ENCODE measurements at regions not wholly inside any gene's neighbourhood (a gene's known extent, or its start where the extent isn't known, plus 50 kb on each side); places are given as distances from the start of the nearest gene placed in this dataset.
A peak's percentile ranks its signal among the peaks of the same experiment; 100 is the strongest.

DNA sequence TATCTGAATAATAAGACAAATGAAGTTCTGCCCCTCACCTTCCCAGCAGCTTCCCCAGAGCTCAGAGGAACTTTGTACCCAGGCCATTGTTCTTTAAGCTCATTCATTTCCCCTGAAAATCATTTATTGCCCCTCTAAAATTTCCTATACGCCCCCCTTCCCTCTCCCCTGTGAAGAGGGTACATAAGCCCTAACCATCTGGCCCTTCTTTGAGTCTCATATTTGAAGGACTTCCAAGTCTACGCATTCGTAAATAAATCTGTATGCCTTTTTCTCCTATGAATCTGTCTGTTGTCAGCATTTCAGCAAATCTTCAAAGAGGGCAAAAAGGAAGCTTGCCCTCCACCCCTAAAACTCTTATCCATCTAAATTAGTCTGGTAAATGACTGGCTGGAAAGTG, 73.1 kb upstream of the DST start:
- no peak overlapping the region for H3K4me3 ChIP-seq (replicated peaks; ENCODE audit: low read depth, low read length)
- no peak for DNase-seq (ENCODE audit: low read depth)
- TF ChIP-seq, protein P1, sequence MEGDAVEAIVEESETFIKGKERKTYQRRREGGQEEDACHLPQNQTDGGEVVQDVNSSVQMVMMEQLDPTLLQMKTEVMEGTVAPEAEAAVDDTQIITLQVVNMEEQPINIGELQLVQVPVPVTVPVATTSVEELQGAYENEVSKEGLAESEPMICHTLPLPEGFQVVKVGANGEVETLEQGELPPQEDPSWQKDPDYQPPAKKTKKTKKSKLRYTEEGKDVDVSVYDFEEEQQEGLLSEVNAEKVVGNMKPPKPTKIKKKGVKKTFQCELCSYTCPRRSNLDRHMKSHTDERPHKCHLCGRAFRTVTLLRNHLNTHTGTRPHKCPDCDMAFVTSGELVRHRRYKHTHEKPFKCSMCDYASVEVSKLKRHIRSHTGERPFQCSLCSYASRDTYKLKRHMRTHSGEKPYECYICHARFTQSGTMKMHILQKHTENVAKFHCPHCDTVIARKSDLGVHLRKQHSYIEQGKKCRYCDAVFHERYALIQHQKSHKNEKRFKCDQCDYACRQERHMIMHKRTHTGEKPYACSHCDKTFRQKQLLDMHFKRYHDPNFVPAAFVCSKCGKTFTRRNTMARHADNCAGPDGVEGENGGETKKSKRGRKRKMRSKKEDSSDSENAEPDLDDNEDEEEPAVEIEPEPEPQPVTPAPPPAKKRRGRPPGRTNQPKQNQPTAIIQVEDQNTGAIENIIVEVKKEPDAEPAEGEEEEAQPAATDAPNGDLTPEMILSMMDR (IDR thresholded peaks at IDR 0.05; ENCODE audit: low read length, missing control alignments), result no peak

DNA sequence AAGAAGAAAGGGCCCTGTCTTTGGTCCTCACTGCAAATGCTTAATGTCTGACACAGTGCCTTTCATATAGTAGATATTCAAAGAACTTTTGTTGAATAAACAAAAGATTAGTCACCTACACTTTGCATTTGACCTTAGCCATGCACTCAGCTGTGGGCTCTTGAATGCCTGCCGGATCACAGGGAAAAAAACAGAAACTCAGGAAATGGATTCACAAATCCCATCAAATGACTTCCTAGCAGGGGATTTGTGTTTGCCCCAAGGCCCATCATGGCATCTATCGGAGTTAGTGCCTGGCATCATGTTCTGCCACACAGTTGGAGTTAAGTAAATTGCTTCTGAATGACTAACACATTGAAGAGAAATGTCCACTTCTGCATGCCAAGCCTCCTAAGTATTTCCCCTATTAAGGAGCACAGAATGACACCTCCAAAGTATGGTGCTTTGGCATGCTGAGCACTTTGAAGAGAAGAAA, 72.3 kb upstream of the DST start:
- peak; percentile 71 for DNase-seq (ENCODE audit: low read depth)
- TF ChIP-seq, protein P1 (IDR thresholded peaks at IDR 0.05; ENCODE audit: low read length, missing control alignments), result no peak
- no peak overlapping the region for H3K4me3 ChIP-seq (replicated peaks; ENCODE audit: low read depth, low read length)

DNA sequence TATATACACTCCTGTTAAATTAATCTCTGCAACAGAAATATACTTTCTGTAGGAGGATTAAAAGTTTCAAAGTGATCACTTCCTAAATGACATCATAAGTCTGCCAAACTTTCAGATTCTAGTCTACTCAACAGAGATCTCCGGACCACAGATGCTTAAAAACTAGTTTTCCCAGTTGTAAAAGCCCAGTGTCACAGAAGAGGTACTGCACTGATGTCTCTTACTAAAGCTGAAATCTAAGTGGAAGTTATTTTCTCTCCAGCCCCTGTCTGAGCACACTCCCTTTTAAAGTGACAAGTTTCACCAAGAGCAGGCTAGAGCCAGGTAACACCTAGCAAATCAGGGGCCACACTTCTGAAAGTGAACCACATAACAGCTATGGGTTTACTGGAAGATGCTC, 71.6 kb upstream of the DST start:
- no peak for DNase-seq (ENCODE audit: low read depth)
- H3K4me3 ChIP-seq (replicated peaks; ENCODE audit: low read depth, low read length), result no peak overlapping the region
- TF ChIP-seq, protein P1 (IDR thresholded peaks at IDR 0.05; ENCODE audit: low read length, missing control alignments), result no peak

DNA sequence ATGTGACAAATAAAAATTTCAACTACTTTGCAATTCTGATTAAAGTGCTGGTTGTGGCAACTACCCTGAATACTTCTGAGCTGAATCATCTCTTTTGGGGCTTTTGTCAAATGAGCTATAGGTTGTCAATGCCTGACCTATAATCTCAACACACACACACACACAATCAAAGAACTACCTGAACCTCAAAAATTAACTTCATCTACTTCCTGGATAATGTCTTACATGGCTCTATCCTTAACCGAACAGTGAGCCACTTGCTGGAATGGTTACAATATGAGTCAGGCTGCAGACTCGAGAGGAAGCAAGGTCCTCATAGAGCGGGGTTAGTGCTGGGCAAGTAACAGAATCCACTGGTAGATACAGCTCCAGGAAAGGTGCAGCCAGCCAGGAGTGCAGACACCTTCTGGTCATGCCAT, 70.6 kb upstream of the DST start:
- DNase-seq (ENCODE audit: low read depth), result peak; percentile 78
- TF ChIP-seq, protein P1 (IDR thresholded peaks at IDR 0.05; ENCODE audit: low read length, missing control alignments), result no peak
- no peak overlapping the region for H3K4me3 ChIP-seq (replicated peaks; ENCODE audit: low read depth, low read length)

DNA sequence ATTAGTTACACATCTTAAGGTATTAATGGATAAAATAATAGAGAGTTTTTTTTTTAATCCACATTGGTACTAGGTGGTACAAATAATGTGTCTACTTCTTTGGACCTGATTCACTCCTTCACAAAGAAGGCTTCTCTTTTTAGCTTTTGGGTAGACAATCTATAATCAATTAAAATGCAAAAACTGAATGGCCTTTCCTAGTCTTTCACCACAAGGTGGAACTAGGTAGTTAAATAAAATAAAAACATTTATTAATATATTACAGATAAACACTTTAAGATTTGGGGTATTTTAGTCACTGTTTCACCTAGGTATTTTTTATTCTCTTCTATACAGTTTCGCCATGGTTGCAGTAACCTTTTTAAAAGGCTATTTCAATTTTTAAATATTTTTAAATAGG, 68.3 kb upstream of the DST start:
- DNase-seq (ENCODE audit: low read depth), result no peak
- TF ChIP-seq, protein P1 (IDR thresholded peaks at IDR 0.05; ENCODE audit: low read length, missing control alignments), result peak; percentile 1
- H3K4me3 ChIP-seq (replicated peaks; ENCODE audit: low read depth, low read length), result no peak overlapping the region

DNA sequence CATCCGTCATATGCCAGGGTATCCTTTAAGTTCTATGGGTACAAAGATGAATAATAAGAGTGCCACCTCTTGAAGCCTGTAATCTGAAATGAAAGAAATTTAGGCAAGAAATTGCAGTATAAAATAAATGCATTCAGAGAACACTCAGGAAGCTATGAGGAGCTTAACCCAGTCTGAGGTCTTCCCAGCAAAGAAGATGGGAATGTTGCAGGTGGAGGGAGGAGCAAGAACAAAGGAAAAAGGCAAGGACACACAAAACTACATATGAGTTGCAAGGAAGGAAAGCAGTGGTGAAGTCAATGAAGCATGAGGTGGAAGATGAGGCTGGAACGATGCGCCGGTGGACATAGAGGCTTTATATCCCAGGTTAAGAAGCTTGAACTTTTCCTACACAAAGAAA, 67.0 kb upstream of the DST start:
- H3K4me3 ChIP-seq (replicated peaks; ENCODE audit: low read depth, low read length), result no peak overlapping the region
- no peak for DNase-seq (ENCODE audit: low read depth)
- TF ChIP-seq, protein P1 (IDR thresholded peaks at IDR 0.05; ENCODE audit: low read length, missing control alignments), result no peak

DNA sequence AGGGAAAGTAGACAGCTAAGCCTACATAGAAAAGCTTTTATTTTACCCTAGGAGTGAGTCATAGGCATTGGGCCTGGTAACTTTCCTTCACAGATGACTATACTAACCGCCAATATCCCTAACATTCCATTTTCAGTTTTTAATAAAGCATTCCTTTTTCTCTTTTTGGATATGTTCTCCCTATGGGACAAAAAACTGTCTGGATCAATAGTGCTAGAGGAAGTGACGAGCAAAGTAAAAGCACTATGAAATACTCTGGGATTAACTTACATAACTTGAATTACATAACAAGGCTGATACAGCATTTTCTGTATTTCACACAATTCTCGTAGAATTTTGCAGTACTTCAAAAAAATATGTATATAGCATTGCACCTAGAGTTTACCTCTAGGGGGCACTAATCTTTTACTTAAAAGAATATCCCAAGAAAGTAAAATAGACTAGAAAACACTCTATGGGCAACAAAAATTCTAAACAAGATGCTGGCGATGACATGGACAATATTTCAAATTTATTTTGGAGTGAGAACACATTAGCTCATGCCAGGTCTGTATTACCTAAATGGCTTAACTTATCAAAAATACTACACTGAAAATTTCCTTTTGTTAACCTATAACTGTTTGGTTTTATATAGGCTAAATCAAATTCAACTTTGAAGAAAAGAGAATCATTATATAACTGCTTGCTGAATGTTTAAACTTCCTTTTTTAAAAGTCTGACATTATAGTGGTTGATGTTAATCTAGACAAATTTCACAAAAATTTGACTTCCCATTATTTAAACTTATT, 66.3 kb upstream of the DST start:
- peak; percentile 85 for DNase-seq (ENCODE audit: low read depth)
- TF ChIP-seq, protein P1 (IDR thresholded peaks at IDR 0.05; ENCODE audit: low read length, missing control alignments), result peak; percentile 59
- H3K4me3 ChIP-seq (replicated peaks; ENCODE audit: low read depth, low read length), result no peak overlapping the region

Measured in fibroblast of pulmonary artery (primary cell).